ENCODE measurements at regions not wholly inside any gene's neighbourhood (a gene's known extent, or its start where the extent isn't known, plus 50 kb on each side); places are given as distances from the start of the nearest gene placed in this dataset.

DNA sequence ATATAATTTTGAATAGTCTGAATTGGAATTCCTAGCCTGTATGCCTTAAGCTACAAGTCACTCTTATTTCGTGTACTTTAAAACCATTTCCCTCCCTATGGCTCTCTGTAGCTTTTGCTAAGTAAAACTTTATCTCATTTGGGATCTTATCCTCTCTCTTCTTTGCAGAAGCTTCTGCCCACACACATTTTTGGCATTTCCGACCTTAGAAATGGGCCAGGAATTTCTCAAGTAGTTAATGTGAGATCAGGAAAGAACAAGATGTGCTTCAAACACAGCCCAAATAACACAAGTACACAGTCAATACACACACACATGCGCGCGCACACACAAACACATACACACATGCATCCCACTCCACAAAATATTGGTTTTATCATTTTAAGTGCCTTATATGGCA lies 931.0 kb upstream of the MIR17HG start:
- H3K4me1 ChIP-seq: no peaks in the 10 kb centered on the region
- H3K27ac ChIP-seq (replicated peaks): no peak overlapping the region
- no peaks in the 10 kb centered on the region for H3K36me3 ChIP-seq
- intact Hi-C loops (cut with micrococcal nuclease): no loop called here
- no peak overlapping the region for H3K4me3 ChIP-seq
- TF ChIP-seq, protein P1, sequence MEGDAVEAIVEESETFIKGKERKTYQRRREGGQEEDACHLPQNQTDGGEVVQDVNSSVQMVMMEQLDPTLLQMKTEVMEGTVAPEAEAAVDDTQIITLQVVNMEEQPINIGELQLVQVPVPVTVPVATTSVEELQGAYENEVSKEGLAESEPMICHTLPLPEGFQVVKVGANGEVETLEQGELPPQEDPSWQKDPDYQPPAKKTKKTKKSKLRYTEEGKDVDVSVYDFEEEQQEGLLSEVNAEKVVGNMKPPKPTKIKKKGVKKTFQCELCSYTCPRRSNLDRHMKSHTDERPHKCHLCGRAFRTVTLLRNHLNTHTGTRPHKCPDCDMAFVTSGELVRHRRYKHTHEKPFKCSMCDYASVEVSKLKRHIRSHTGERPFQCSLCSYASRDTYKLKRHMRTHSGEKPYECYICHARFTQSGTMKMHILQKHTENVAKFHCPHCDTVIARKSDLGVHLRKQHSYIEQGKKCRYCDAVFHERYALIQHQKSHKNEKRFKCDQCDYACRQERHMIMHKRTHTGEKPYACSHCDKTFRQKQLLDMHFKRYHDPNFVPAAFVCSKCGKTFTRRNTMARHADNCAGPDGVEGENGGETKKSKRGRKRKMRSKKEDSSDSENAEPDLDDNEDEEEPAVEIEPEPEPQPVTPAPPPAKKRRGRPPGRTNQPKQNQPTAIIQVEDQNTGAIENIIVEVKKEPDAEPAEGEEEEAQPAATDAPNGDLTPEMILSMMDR (IDR thresholded peaks at IDR 0.05; ENCODE audit: borderline replicate concordance): no peak
- H3K9me3 ChIP-seq (replicated peaks): no peaks in the 10 kb centered on the region
- H3K27me3 ChIP-seq (ENCODE audit: low read depth): no peaks in the 10 kb centered on the region
- no peak for DNase-seq

DNA sequence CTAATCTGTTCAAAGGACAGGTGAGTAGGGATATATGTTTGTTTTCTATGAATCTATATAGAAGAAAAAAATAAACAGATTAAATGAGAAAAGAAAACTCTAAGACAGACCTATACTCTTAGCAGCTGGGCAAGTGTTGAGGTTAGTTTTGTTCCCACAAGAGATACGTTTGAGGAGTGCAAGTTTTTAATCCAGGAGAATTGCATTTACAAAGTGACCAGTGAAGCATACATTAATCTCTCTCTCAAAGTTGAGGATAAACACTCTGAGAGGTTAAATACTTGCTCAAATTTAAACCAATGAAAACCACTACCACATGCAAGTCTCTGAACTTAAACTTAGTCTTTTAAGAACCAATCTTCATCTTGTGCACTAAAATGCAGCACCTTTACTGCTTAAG lies 930.5 kb upstream of the MIR17HG start:
- Histone ChIP-seq H3K36me3 (no peaks in the 10 kb centered on the region), H3K4me1 (no peaks in the 10 kb centered on the region), H3K9me3 (replicated peaks) (no peaks in the 10 kb centered on the region), H3K27ac (replicated peaks) (no peak overlapping the region), H3K4me3 (no peak overlapping the region), H3K27me3 (ENCODE audit: low read depth) (no peaks in the 10 kb centered on the region)
- intact Hi-C loops (cut with micrococcal nuclease): no loop called here
- TF ChIP-seq, protein P1 (IDR thresholded peaks at IDR 0.05; ENCODE audit: borderline replicate concordance): no peak
- no peak for DNase-seq

DNA sequence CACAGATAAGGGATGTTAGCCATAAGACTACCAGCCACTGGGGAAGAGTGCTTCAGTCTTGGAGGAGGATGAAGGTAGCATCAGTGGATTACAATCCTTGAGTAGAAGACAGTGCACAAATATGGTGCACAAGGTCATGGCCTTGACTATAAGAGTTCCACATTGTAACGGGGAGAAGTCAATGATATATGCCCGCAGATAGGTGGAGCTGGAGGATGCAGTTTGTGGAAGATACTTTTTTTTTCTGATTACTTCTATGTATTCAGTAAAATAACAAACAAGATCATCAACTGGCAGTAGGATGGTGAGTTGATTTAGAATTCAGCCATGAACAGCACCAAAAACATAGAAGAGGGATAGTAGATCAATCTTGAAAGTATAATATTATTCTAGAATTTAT lies 926.8 kb upstream of the MIR17HG start:
- Histone ChIP-seq H3K4me1 (no peaks in the 10 kb centered on the region), H3K27me3 (ENCODE audit: low read depth) (no peaks in the 10 kb centered on the region), H3K4me3 (no peak overlapping the region), H3K27ac (replicated peaks) (no peak overlapping the region), H3K36me3 (no peaks in the 10 kb centered on the region), H3K9me3 (replicated peaks) (no peaks in the 10 kb centered on the region)
- TF ChIP-seq, protein P1 (IDR thresholded peaks at IDR 0.05; ENCODE audit: borderline replicate concordance): no peak
- intact Hi-C loops (cut with micrococcal nuclease): no loop called here
- DNase-seq: no peak

DNA sequence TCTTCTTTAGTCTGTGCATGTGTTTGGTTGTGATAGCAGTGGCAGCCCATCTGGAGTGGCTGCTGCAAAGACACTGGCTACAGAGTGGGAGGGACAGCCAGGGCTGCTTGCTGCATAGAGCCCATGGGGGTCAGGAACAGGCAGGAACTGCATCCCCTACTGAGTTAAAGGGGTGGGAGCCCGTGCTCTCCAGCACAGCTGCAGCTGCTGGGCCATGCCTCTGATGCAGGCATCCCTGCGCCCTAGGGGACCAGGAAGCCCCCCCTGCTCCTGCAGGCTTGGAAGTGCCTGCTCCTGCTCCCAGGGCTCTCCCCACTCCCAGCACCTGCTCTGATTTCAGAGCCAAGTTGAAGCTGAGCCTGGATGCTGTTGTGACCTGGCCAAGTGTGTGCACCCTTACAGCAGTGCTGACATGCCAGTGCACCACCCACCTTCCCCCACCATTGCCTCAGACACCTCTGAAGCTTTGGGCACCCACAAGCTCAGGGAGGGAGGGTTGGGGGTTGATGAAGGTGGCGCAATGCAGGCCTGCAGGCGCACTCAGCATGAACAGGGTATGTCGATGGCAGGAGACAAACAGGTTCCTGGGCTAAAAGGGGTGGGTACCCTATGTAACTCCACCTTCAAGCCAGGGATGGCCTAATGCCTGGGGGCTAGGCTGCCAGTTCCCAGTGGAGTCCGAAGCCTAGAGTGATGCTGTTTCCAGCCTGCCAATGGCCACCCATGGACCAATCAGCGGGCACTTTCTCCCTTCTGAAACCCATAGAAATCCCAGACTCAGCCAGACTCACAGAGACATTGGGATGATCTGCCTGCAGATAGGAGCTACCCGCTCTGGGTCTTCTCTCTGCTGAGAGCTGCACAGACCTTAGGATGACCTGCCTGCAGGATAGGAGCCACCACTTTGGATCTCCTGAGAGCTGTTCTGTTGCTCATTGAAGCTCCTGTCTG lies 919.9 kb upstream of the MIR17HG start:
- H3K4me1 ChIP-seq: peaks cover 10% of the 10 kb centered on the region
- H3K27me3 ChIP-seq (ENCODE audit: low read depth): no peaks in the 10 kb centered on the region
- intact Hi-C loops (cut with micrococcal nuclease): no loop called here
- H3K4me3 ChIP-seq: no peak overlapping the region
- TF ChIP-seq, protein P1 (IDR thresholded peaks at IDR 0.05; ENCODE audit: borderline replicate concordance): no peak
- H3K27ac ChIP-seq (replicated peaks): no peak overlapping the region
- no peaks in the 10 kb centered on the region for H3K9me3 ChIP-seq (replicated peaks)
- DNase-seq: no peak
- no peaks in the 10 kb centered on the region for H3K36me3 ChIP-seq

DNA sequence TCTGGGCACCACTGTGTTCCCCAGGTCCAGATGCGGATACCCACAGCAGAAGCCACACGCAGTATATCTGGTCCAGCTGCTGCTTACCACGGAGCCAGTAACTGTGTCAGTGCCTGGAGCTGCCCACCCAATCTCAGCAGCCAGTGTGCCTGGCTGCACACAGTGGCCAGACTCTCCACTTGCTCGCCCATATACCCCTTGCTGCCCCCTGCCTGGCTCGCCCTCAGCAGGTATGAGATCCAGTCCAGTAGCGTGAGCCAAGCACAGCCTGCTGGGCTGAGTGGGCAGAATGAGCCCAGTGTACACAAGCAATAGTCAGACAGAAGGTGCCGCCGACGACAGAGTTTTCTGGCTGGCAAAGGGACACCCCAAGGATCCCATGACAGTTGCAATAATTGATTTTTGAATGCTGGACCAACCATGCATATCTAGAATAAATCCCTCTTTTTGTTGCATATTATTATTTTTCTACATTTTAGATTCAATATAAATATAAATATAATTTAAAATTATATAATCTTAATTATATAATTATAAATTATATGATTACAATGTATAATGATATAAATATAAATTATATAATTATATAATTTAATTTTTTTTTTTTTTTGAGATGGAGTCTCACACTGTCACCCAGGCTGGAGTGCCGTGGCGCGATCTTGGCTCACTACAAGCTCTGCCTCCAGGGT lies 918.8 kb upstream of the MIR17HG start:
- H3K4me3 ChIP-seq: no peak overlapping the region
- intact Hi-C loops (cut with micrococcal nuclease): no loop called here

More for the DNA sequence above, 918.8 kb upstream of the MIR17HG start:
- Histone ChIP-seq H3K27me3 (ENCODE audit: low read depth) (no peaks in the 10 kb centered on the region), H3K36me3 (no peaks in the 10 kb centered on the region), H3K4me1 (peaks cover 10% of the 10 kb centered on the region), H3K9me3 (replicated peaks) (no peaks in the 10 kb centered on the region), H3K27ac (replicated peaks) (no peak overlapping the region)
- no peak for DNase-seq
- TF ChIP-seq, protein P1 (IDR thresholded peaks at IDR 0.05; ENCODE audit: borderline replicate concordance): no peak

Data from left ventricle myocardium inferior (tissue), 1 donor.